ENCODE measurements at regions not wholly inside any gene's neighbourhood (a gene's known extent, or its start where the extent isn't known, plus 50 kb on each side); places are given as distances from the start of the nearest gene placed in this dataset.

DNA sequence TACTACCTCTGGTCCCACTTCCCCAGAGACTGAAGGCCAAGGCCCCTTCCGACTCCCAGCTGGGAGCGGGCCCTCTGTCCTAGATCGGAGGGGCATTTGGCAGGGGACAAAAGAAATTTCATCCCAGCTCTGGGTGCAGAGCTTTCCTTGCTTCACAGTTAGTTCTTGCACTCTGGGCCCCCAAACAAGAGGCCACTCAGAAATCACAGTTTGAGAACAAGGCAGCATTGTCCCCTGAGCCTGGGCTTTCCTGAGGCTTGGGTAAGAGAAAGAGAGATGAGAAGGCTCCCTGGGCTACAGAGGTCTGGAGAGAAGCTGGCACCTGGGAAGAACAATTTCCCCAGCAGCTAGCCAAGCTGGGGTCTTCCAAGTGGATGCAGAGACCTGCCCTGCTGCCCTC, 71.8 kb upstream of the NCAM1 start:
- intact Hi-C loops (cut with micrococcal nuclease) (no loop called here), dilution Hi-C loops (cut with MboI; ENCODE audit: extremely low pct_ligation_motif_present, low sequenced_read_pairs) (no loop called here)
- no peak overlapping the region for H3K9ac ChIP-seq (replicated peaks; ENCODE audit: extremely low read depth, insufficient read depth, low read length)
- H3K4me2 ChIP-seq (ENCODE audit: insufficient read depth, low read length): no peak overlapping the region
- no peak overlapping the region for H3K27ac ChIP-seq (ENCODE audit: insufficient read depth, low read depth, low read length)
- DNase-seq (ENCODE audit: low read depth, low spot score): no peak
- no peak for FAIRE-seq
- H3K9me1 ChIP-seq (replicated peaks; ENCODE audit: control insufficient read depth, extremely low read depth, insufficient read depth, low read length): no peaks in the 10 kb centered on the region
- no peaks in the 10 kb centered on the region for H3K36me3 ChIP-seq (ENCODE audit: control insufficient read depth in 2 of 2, extremely low read depth in 1 of 2, insufficient read depth in 2 of 2, low read length in 2 of 2)
- H3K4me1 ChIP-seq (ENCODE audit: control insufficient read depth, extremely low read depth, insufficient read depth, low read length): no peaks in the 10 kb centered on the region
- ChIA-PET CTCF (interaction anchor here (0.8 kb wide), 1 partner anchor 301 kb away, joined by 3 read pairs; no protein-coding TSS in a partner anchor), POLR2A (no interaction called here)
- BruUV-seq (replicated peaks): no TSS peak
- H3K9me3 ChIP-seq (replicated peaks; ENCODE audit: control insufficient read depth, insufficient read depth, low read length): peaks cover 7% of the 10 kb centered on the region
- no peak overlapping the region for H2AFZ ChIP-seq (ENCODE audit: low read depth, low read length)
- H3K79me2 ChIP-seq (ENCODE audit: control insufficient read depth, insufficient read depth, low read length): no peaks in the 10 kb centered on the region
- no peaks in the 10 kb centered on the region for H4K20me1 ChIP-seq (replicated peaks; ENCODE audit: control insufficient read depth, extremely low read depth, insufficient read depth, low read length)
- H3K27me3 ChIP-seq (ENCODE audit: control insufficient read depth in 2 of 2, insufficient read depth in 2 of 2, low read length in 2 of 2): no peaks in the 10 kb centered on the region
- no peak overlapping the region for H3K4me3 ChIP-seq (replicated peaks in 1 of 3; ENCODE audit: insufficient read depth in 1 of 3, low read depth in 1 of 3, low read length in 3 of 3)
- TF ChIP-seq FOS (IDR thresholded peaks at IDR 0.05; ENCODE audit: borderline replicate concordance, insufficient read depth, low read length) (no peak), EZH2 (IDR thresholded peaks at IDR 0.05; ENCODE audit: borderline replicate concordance, low read depth, low read length, severe bottlenecking) (no peak), MYC (IDR thresholded peaks at IDR 0.05; ENCODE audit: low read depth, low read length) (no peak), POLR2AphosphoS5 (IDR thresholded peaks at IDR 0.05; ENCODE audit: insufficient read depth, low read depth, low read length) (no peak), GATA2 (IDR thresholded peaks at IDR 0.05; ENCODE audit: insufficient read depth, insufficient read length, low read depth, low read length) (no peak), CTCF (IDR thresholded peaks at IDR 0.05; ENCODE audit: extremely low read depth in 1 of 2, insufficient read depth in 1 of 2, low read depth in 1 of 2, low read length in 2 of 2) (no peak)
